Neural crest cell (in vitro differentiated cells): ENCODE measurements at regions not wholly inside any gene's neighbourhood (a gene's known extent, or its start where the extent isn't known, plus 50 kb on each side); places are given as distances from the start of the nearest gene placed in this dataset.

ENCODE experiments used
- DNase-seq: peaks from one replicate; pipeline ENCODE4 v3.0.0; 2021; ENCODE audit warnings: low read depth, mixed read lengths, low spot score
- H3K27ac Mint-ChIP-seq: one replicate; pipeline ENCODE4 v1.8.0; 2021; ENCODE audit warnings: mild to moderate bottlenecking, mixed read lengths; ENCODE audit not compliant: unreplicated experiment
- H3K27me3 Mint-ChIP-seq: 2 replicates; pipeline ENCODE4 v1.8.0; 2021; ENCODE audit warnings: low read depth, mild to moderate bottlenecking, mixed read lengths
- H3K36me3 Mint-ChIP-seq: 2 replicates; pipeline ENCODE4 v1.8.0; 2021; ENCODE audit warnings: low read depth, mild to moderate bottlenecking, mixed read lengths
- H3K4me1 Mint-ChIP-seq: 2 replicates; pipeline ENCODE4 v1.8.0; 2021; ENCODE audit warnings: mixed read lengths
- H3K4me3 Mint-ChIP-seq: one replicate; pipeline ENCODE4 v1.8.0; 2021; ENCODE audit warnings: mild to moderate bottlenecking, mixed read lengths
- H3K9me3 Mint-ChIP-seq: 2 replicates; pipeline ENCODE4 v1.8.0; 2021; ENCODE audit warnings: mixed read lengths
- TF ChIP-seq, protein P1 (sequence below): fragments of 200-600 bp; sonication (generic); conservative IDR thresholded peaks from 2 replicates; pipeline ENCODE4 v1.5.0; 2021; ENCODE audit warnings: antibody characterized with exemption, mild to moderate bottlenecking

DNA sequence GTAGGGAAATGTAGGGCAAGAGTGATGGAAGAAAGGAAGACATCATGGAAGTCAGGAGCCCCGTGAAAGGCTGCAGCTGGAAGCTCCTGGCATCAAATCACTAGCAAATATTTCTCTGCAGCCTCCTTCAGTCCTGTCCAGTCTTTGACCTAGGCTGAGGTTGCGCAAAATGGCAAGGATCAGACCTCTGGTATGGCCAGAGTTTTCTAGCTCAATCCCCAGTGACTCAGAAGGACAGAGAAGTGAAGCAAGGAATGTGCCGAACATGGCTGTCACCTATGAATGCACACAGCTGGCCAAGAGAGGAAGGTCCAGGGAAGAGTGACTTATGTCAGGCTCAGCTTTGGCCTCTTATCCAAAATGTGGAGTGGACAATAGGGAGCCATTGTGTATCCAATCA, 71.1 kb upstream of the PHOX2B start:
- Mint-ChIP-seq H3K27me3 (peaks cover 65% of the 10 kb centered on the region), H3K9me3 (no peaks in the 10 kb centered on the region)

DNA sequence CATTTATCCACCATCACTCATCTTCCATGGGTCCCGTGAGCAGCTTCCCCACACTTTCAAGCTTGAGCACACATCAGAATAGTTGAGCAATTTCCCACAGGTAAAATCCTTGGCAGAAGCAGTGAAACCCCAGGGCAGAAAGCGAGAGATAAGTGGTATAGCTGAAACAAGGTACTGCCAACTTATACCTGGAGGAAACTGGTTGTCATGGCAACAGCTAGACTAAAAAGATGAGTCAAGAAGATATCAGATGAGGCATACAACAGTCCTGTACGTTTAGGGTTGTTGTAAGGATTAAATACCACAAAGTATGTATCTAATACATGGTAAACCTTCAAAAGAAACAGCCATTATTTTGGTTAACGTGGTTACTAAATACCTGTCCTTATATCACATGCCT, 66.9 kb upstream of the PHOX2B start:
- H3K9me3 Mint-ChIP-seq: peaks cover 3% of the 10 kb centered on the region
- peaks cover 48% of the 10 kb centered on the region for H3K27me3 Mint-ChIP-seq
- TF ChIP-seq, protein P1, sequence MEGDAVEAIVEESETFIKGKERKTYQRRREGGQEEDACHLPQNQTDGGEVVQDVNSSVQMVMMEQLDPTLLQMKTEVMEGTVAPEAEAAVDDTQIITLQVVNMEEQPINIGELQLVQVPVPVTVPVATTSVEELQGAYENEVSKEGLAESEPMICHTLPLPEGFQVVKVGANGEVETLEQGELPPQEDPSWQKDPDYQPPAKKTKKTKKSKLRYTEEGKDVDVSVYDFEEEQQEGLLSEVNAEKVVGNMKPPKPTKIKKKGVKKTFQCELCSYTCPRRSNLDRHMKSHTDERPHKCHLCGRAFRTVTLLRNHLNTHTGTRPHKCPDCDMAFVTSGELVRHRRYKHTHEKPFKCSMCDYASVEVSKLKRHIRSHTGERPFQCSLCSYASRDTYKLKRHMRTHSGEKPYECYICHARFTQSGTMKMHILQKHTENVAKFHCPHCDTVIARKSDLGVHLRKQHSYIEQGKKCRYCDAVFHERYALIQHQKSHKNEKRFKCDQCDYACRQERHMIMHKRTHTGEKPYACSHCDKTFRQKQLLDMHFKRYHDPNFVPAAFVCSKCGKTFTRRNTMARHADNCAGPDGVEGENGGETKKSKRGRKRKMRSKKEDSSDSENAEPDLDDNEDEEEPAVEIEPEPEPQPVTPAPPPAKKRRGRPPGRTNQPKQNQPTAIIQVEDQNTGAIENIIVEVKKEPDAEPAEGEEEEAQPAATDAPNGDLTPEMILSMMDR: no peak
- H3K27ac Mint-ChIP-seq: no peak overlapping the region
- DNase-seq: no peak
- H3K36me3 Mint-ChIP-seq: no peaks in the 10 kb centered on the region
- H3K4me3 Mint-ChIP-seq: no peak overlapping the region
- peaks cover 16% of the 10 kb centered on the region for H3K4me1 Mint-ChIP-seq

More for the DNA sequence above, 71.1 kb upstream of the PHOX2B start:
- H3K27ac Mint-ChIP-seq: no peak overlapping the region
- H3K36me3 Mint-ChIP-seq: no peaks in the 10 kb centered on the region
- TF ChIP-seq, protein P1: no peak
- H3K4me1 Mint-ChIP-seq: peaks cover 20% of the 10 kb centered on the region
- H3K4me3 Mint-ChIP-seq: no peak overlapping the region
- DNase-seq: no peak

DNA sequence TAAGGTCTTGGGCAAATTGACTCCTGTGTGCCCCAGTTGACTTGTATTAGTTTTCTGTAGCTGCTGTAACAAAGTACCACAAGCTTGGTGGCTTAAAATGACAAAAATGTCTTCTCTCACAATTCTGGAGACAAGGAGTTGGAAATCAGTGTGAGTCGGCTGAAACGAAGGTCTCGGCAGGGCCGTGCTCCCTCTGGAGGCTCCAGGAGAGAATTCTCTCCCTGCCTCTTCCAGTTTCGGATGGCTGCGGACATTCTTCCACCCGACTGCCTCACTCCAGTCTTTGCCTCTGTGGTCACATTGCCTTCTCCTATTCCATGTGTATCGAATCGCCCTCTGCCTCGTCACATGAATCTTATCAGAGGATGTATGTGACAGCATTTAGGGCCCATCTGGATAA, 66.0 kb upstream of the PHOX2B start:
- Mint-ChIP-seq H3K9me3 (peaks cover 3% of the 10 kb centered on the region), H3K27ac (no peak overlapping the region), H3K4me1 (peaks cover 10% of the 10 kb centered on the region), H3K36me3 (no peaks in the 10 kb centered on the region), H3K4me3 (no peak overlapping the region), H3K27me3 (peaks cover 45% of the 10 kb centered on the region)
- DNase-seq: peak; percentile 34
- TF ChIP-seq, protein P1: peak; percentile 53

DNA sequence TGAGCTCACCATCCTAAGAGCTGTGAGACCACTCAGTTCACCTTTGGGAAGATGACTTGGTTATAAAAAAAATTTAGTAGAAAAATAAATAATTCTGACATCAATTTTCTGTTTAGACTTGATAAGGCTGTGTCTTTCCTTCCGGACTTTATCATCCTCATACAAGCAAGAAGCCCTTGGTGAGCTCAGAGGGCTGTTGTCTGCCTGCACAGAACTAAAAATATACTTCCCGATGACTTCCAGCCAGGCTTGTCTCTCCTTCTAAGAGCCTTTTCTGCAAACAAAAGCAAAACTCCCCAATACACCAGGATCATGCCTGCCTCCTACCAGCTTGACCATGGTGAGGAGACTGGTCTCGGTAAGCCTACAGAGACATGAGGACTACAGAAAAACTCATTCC, 58.3 kb upstream of the PHOX2B start:
- Mint-ChIP-seq H3K4me1 (no peaks in the 10 kb centered on the region), H3K27me3 (peaks cover 15% of the 10 kb centered on the region), H3K9me3 (no peaks in the 10 kb centered on the region)

DNA sequence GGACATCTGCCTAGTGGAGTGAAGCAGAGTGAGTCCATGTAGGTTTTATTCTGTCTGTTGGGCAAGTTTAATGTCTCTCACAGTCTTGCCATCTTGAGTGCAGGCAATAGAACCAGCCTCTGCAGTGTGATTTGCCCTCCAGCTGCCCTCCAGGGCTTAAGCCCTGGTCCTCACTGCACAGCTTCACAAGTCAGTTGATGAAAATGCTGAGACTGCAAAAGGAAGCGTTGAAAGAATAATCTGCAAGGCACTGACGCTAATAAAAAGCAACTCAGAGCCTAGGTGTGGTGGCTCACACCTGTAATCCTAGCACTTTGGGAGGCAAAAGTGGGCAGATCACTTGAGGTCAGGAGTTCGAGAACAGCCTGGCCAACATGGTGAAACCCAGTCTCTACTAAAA, 54.1 kb upstream of the PHOX2B start:
- H3K9me3 Mint-ChIP-seq: peaks cover 4% of the 10 kb centered on the region
- no peak overlapping the region for H3K4me3 Mint-ChIP-seq
- peaks cover 29% of the 10 kb centered on the region for H3K27me3 Mint-ChIP-seq
- peaks cover under 1% of the 10 kb centered on the region for H3K4me1 Mint-ChIP-seq
- DNase-seq: no peak
- H3K36me3 Mint-ChIP-seq: no peaks in the 10 kb centered on the region
- TF ChIP-seq, protein P1: no peak
- no peak overlapping the region for H3K27ac Mint-ChIP-seq

More for the DNA sequence above, 58.3 kb upstream of the PHOX2B start:
- no peak overlapping the region for H3K4me3 Mint-ChIP-seq
- H3K36me3 Mint-ChIP-seq: no peaks in the 10 kb centered on the region
- no peak for DNase-seq
- TF ChIP-seq, protein P1: no peak
- H3K27ac Mint-ChIP-seq: no peak overlapping the region

DNA sequence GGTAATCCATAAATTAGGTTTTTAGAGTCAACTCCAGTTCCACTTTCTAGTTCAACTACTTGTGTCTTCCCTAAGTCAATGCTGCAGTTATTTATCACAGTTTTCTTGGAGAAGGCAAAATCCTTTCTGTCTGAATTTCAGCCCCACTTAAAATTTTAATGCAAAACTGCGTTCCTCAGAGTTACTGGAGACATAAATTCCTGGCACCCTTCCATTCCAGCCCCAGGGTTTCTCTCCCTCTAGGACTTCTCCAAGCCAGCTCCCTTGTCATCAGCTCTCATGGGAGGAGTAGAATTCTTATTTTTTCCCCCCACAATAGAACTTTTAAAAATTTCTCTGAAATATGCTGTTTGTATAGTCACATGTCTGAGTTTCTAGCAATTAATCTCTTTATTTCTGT, 50.6 kb upstream of the PHOX2B start:
- Mint-ChIP-seq H3K9me3 (peaks cover 4% of the 10 kb centered on the region), H3K27me3 (peaks cover 40% of the 10 kb centered on the region), H3K27ac (no peak overlapping the region), H3K36me3 (no peaks in the 10 kb centered on the region), H3K4me3 (no peak overlapping the region), H3K4me1 (peaks cover 24% of the 10 kb centered on the region)
- no peak for DNase-seq
- TF ChIP-seq, protein P1: no peak
